Fibroblast of pulmonary artery (primary cell): ENCODE measurements at regions not wholly inside any gene's neighbourhood (a gene's known extent, or its start where the extent isn't known, plus 50 kb on each side); places are given as distances from the start of the nearest gene placed in this dataset.

Source experiments
- DNase-seq: peaks from one replicate; pipeline ENCODE4 v3.0.0-alpha.2; 2010; ENCODE audit warnings: low read depth
- H3K4me3 ChIP-seq: replicated peaks from 2 replicates; pipeline ENCODE4 v1.5.1; 2011; ENCODE audit warnings: low read depth, mild to moderate bottlenecking, control low read depth, low read length, moderate library complexity
- TF ChIP-seq, protein P1 (sequence below): IDR thresholded peaks from 2 replicates; pipeline ENCODE4 v1.5.1; 2011; ENCODE audit warnings: mild to moderate bottlenecking, control low read depth, low read length, inconsistent platforms; ENCODE audit errors: missing control alignments

DNA sequence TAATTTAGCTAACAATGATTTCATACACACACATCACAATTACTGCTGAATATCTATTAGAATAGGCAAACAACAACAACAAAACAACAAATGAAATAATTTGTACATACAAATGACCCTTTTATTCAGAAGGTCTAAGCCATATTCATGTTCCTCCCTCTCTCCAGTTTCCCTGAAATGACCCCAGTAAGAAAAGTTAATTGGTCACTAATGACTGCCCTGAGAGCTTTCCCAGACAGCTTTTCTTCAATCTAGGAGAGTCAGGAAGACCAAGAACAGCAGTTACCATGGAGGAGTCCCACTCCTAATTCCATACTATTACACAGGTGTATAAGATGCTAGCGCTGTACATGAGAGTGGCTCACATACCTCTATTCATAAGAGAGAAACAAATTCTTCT is 121.2 kb upstream of the GRIP1 start:
- TF ChIP-seq, protein P1, sequence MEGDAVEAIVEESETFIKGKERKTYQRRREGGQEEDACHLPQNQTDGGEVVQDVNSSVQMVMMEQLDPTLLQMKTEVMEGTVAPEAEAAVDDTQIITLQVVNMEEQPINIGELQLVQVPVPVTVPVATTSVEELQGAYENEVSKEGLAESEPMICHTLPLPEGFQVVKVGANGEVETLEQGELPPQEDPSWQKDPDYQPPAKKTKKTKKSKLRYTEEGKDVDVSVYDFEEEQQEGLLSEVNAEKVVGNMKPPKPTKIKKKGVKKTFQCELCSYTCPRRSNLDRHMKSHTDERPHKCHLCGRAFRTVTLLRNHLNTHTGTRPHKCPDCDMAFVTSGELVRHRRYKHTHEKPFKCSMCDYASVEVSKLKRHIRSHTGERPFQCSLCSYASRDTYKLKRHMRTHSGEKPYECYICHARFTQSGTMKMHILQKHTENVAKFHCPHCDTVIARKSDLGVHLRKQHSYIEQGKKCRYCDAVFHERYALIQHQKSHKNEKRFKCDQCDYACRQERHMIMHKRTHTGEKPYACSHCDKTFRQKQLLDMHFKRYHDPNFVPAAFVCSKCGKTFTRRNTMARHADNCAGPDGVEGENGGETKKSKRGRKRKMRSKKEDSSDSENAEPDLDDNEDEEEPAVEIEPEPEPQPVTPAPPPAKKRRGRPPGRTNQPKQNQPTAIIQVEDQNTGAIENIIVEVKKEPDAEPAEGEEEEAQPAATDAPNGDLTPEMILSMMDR, result no peak
- H3K4me3 ChIP-seq, result no peak overlapping the region

DNA sequence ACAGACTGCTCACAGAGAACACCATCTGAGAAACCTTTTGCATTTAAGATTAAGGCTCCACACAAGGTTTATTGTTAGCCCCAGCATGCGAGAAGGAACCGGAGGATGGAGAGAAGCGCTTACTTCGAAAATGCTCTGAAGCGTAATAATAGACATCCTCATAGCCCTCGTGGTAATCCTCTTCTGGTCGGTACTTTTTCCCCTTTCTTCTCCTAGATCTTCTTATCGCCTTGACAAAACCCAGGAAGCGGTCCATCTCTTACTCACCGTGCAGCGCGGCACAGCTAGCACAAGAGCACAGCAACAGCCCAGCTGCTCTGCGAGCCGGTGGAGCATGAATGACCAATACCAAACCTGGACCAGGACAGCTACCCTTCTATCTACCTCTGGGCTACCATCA is 125.1 kb upstream of the GRIP1 start:
- TF ChIP-seq, protein P1, result no peak
- DNase-seq, result no peak
- no peak overlapping the region for H3K4me3 ChIP-seq

More for the DNA sequence above, 121.2 kb upstream of the GRIP1 start:
- no peak for DNase-seq

DNA sequence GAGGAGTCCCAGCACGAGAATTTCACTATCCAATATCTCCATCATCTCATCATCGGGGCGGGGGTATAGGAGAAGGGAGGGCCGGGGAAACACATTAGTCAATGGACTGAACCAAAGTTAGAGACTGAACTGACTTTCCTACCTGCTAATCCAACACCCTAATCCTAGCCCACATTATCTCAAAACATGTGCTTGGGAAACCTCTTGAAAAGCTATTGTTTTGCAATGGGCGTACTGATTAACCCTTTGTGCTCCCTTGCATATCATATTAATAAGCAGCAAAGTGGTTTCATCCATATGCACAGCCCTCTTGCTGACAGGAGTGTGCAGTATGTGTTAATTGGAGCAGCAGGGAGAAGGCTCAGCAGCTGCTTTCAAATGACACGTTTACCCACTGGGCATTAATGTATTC is 125.7 kb upstream of the GRIP1 start:
- no peak for DNase-seq
- TF ChIP-seq, protein P1, result no peak
- no peak overlapping the region for H3K4me3 ChIP-seq

DNA sequence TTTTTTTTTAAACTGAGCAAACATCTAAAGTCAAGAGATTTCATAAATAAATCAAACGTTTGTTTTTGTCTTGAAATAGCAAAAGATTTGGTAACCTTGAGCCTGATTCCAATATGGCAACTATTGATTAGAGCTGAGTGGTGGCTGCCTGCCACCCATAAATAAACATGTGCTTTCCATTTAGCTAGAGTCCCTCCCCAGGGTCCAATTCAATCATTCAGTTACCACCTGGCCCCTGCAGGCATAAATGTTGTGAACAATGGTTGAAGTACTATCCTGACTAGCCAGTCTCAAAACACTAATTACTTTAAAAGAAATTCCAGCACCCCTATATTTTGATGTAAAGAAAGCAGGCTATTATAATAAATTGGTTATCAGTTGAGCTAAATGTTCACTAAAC is 129.7 kb upstream of the GRIP1 start:
- TF ChIP-seq, protein P1, result no peak
- no peak for DNase-seq
- H3K4me3 ChIP-seq, result no peak overlapping the region

DNA sequence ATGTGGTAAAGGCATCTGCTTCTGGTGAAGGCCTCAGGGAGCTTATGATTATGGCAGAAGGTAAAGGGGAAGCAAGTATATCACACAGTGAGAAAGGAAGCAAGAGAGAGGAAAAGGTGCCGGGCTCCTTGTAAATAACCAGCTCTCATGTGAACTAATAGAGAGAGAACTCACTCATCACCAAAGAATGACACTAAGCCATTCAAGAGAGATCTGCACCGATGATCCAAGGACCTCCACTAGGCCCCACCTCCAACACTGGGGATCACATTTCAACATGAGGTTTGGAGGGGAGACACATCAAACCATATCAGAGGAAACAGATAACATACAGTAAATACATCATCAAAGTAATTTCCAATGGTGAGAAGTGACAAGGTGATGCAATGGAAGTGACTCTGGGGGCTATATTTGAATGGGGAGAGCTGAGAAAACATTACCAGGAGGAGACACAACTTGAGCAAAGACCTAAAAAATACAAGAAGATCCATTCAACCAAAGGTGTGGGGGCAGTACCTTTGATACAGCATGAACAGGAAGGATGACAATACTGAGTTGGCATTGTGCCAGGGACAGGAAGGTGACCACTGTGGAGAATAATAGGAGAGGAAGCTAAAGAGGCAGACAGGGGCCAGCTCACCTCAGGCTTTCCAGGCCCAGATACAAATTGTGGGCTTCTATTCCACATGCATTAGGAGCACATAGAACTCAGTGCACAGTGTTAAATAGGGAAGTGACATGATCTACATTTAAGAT is 134.4 kb upstream of the GRIP1 start:
- no peak for DNase-seq
- TF ChIP-seq, protein P1, result no peak
- no peak overlapping the region for H3K4me3 ChIP-seq

DNA sequence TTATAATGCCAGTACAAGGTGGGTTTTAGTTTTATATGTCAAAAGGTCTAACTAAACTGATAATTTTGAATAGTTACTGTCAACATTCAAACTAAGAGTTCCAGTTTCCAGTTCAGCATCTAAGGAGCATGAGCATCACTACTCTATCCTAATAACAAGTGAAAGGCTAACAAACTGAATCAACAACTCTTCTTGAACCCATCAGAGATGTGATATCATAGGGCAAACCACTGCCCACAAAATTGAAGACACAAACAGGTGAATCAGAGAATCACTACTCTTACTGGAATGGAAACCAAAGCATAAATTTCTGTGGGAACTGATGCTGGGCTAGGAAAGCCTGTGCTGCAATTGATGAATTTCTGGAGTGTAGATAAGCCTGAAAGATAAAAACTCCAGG is 140.7 kb upstream of the GRIP1 start:
- TF ChIP-seq, protein P1, result no peak
- H3K4me3 ChIP-seq, result no peak overlapping the region
- DNase-seq, result no peak

DNA sequence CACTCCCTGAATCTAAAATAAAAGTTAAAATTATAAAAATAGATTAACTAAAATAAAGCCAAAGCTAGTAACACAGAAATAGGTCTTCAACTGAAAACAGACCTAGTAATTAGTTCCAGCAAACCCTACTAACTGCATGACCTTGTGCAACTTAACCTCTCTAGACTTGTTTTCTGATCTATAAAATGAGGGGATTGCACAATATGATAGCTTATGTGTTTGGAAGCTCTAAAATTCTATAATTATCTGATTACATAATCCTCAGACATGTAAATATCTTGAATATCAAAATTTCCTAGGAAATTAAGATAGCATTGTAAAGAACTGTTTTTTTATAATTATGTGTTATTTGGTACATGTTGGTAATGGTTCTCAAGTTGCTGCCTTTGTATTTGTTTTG is 144.1 kb upstream of the GRIP1 start:
- TF ChIP-seq, protein P1, result no peak
- no peak overlapping the region for H3K4me3 ChIP-seq
- no peak for DNase-seq
